ENCODE measurements at regions not wholly inside any gene's neighbourhood (a gene's known extent, or its start where the extent isn't known, plus 50 kb on each side); places are given as distances from the start of the nearest gene placed in this dataset.

- TF ChIP-seq PRDM15 (CRISPR knock-in tag; IDR thresholded peaks at IDR 0.05) (no peak), GTF2I (CRISPR knock-in tag; conservative IDR thresholded peaks at IDR 0.05) (no peak), ZNF671 (CRISPR knock-in tag; IDR thresholded peaks at IDR 0.05) (no peak), ZNF423 (CRISPR knock-in tag; IDR thresholded peaks at IDR 0.05) (no peak), CBFB (CRISPR knock-in tag; IDR thresholded peaks at IDR 0.05; ENCODE audit: low read depth) (no peak), CREM (CRISPR knock-in tag; IDR thresholded peaks at IDR 0.05) (no peak), JAZF1 (CRISPR knock-in tag; IDR thresholded peaks at IDR 0.05) (no peak), ZSCAN18 (CRISPR knock-in tag; IDR thresholded peaks at IDR 0.05) (no peak)
Measured at GRCh38 chr7:106356-106755, 86.0 kb upstream of the FAM20C start (continued).

- peaks cover 10% of the 10 kb centered on the region for H3K36me3 Mint-ChIP-seq
- peaks cover 13% of the 10 kb centered on the region for H3K4me1 Mint-ChIP-seq
- ChIA-PET CTCF (no interaction called here), POLR2A (no interaction called here)
- no peaks in the 10 kb centered on the region; the same call in 1 of the 2 replicates for H3K27me3 Mint-ChIP-seq (ENCODE audit: low read depth)
- no peak overlapping the region for H3K4me3 Mint-ChIP-seq
- TF ChIP-seq HMGA2 (CRISPR knock-in tag; IDR thresholded peaks at IDR 0.05) (no peak), ZNF512 (CRISPR knock-in tag; IDR thresholded peaks at IDR 0.05; ENCODE audit: borderline replicate concordance) (no peak), JUN (CRISPR knock-in tag; IDR thresholded peaks at IDR 0.05) (no peak), ZNF317 (CRISPR knock-in tag; IDR thresholded peaks at IDR 0.05; ENCODE audit: borderline replicate concordance, low read depth) (no peak), ATF3 (CRISPR knock-in tag; conservative IDR thresholded peaks at IDR 0.05) (no peak), GABPB1 (CRISPR knock-in tag; IDR thresholded peaks at IDR 0.05) (no peak), ELF4 (CRISPR knock-in tag; IDR thresholded peaks at IDR 0.05; ENCODE audit: low read depth) (no peak)
- ATAC-seq (no peak), DNase-seq (ENCODE audit: low spot score) (no peak)
- peaks cover 14% of the 10 kb centered on the region for H3K9me3 Mint-ChIP-seq
- H3K27ac Mint-ChIP-seq, result no peak overlapping the region; the same call in 1 of the 2 replicates
Measured at GRCh38 chr7:107233-107632, 85.1 kb upstream of the FAM20C start.

- ATAC-seq, result no peak
- ChIA-PET CTCF (no interaction called here), POLR2A (no interaction called here)
- Mint-ChIP-seq H3K4me3 (no peak overlapping the region), H3K27ac (no peak overlapping the region), H3K9me3 (peaks cover 21% of the 10 kb centered on the region), H3K36me3 (peaks cover 9% of the 10 kb centered on the region), H3K27me3 (ENCODE audit: low read depth) (no peaks in the 10 kb centered on the region; the same call in 1 of the 2 replicates), H3K4me1 (peaks cover 13% of the 10 kb centered on the region)
- TF ChIP-seq SOX15 (CRISPR knock-in tag; IDR thresholded peaks at IDR 0.05), result no peak
- no peak for TF ChIP-seq ZNF317 (CRISPR knock-in tag; IDR thresholded peaks at IDR 0.05; ENCODE audit: borderline replicate concordance, low read depth)
- TF ChIP-seq ATF3 (CRISPR knock-in tag; conservative IDR thresholded peaks at IDR 0.05), result no peak
- no peak for TF ChIP-seq KAT7 (CRISPR knock-in tag; IDR thresholded peaks at IDR 0.05; ENCODE audit: borderline replicate concordance)
- DNase-seq (ENCODE audit: low spot score), result no peak
Measured at GRCh38 chr7:107907-108306, 84.5 kb upstream of the FAM20C start.
